Large intestine (tissue), 3 donors: ENCODE measurements at regions not wholly inside any gene's neighbourhood (a gene's known extent, or its start where the extent isn't known, plus 50 kb on each side); places are given as distances from the start of the nearest gene placed in this dataset.

Source experiments
- DNase-seq, 2 donors: peaks; one replicate each; pipeline versions ENCODE4 v3.0.0 to v3.0.0-alpha.2; 2013
- H3K27ac ChIP-seq: one replicate; pipeline ENCODE4 v1.5.1; 2013; ENCODE audit warnings: low read length
- H3K27me3 ChIP-seq: 2 replicates; pipeline ENCODE4 v1.6.1; 2013; ENCODE audit warnings: low read length; ENCODE audit not compliant: control insufficient read depth, insufficient read depth
- H3K36me3 ChIP-seq: 2 replicates; pipeline ENCODE4 v1.6.1; 2013; ENCODE audit warnings: low read length; ENCODE audit not compliant: control insufficient read depth, insufficient read depth
- H3K4me1 ChIP-seq: one replicate; pipeline ENCODE4 v1.6.1; 2013; ENCODE audit warnings: low read length; ENCODE audit not compliant: control insufficient read depth, insufficient read depth
- H3K4me3 ChIP-seq: one replicate; pipeline ENCODE4 v1.5.1; 2013; ENCODE audit warnings: low read length
- H3K9me3 ChIP-seq: one replicate; pipeline ENCODE4 v1.6.1; 2013; ENCODE audit warnings: mild to moderate bottlenecking, low read depth, low read length, moderate library complexity; ENCODE audit not compliant: control insufficient read depth
- WGBS: methylation state at CpG from one replicate; pipeline ENCODE4 v1.1.5; 2013; ENCODE audit warnings: low lambda C conversion rate; ENCODE audit not compliant: insufficient coverage; 5-methylcytosine and 5-hydroxymethylcytosine counted together

DNA sequence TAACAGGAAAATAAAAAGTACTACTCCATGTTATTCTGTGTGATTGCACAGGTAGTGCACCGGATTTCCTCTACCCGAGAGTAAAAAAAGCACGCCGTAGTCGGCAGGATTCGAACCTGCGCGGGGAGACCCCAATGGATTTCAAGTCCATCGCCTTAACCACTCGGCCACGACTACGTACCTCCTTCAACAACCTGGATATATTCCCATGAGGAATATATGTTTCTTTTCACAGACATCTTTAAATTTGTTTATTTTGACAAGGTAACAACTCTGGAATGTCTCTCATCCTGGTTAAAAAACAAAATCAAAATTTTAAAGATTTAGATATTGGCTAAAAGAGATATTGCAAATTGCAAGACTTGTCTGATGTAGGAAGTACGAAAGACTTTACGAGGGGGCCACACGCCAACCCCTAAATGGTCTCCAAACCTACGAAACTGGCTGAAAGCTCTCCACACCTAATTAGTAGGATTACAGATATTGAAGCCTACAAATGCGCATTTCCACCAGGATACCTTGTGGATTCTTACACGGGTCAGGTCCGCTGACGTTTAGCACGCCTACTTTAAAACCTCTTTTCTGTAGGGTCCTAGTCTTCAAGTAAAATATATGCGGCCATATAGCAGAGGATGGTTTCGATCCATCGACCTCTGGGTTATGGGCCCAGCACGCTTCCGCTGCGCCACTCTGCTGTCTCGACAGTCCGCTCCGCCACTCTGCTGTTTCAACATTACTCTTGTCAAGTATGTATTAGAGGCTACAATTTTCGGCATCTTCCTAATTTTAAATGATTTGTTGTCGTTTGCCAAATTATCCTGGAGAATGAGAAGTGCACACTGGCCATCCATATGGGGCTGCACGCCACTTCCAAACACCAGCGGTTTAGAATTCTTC lies 52.2 kb upstream of the BTN3A2 start:
- WGBS, result no CpG with 5 or more reads among the region's 34 CpGs
- peak overlapping the region; percentile 62 for H3K27ac ChIP-seq

More for the DNA sequence above, 52.2 kb upstream of the BTN3A2 start:
- no peaks in the 10 kb centered on the region for H3K27me3 ChIP-seq
- H3K36me3 ChIP-seq, result no peaks in the 10 kb centered on the region
- peak; percentile 66 to 80 for DNase-seq
- peaks cover 15% of the 10 kb centered on the region for H3K4me1 ChIP-seq
- peak overlapping the region; percentile 56 for H3K4me3 ChIP-seq
- H3K9me3 ChIP-seq, result no peaks in the 10 kb centered on the region
